ENCODE measurements at regions not wholly inside any gene's neighbourhood (a gene's known extent, or its start where the extent isn't known, plus 50 kb on each side); places are given as distances from the start of the nearest gene placed in this dataset.

GRCh38 chrX:97672608-97673007 is 788.9 kb downstream of the RPA4 start:
- TF ChIP-seq USF1 (IDR thresholded peaks at IDR 0.05) (no peak), TCF12 (IDR thresholded peaks at IDR 0.05; ENCODE audit: low read depth) (no peak), CEBPB (IDR thresholded peaks at IDR 0.05) (no peak), YY1 (IDR thresholded peaks at IDR 0.05; ENCODE audit: low read depth) (no peak), FOXM1 (IDR thresholded peaks at IDR 0.05; ENCODE audit: borderline replicate concordance, low read depth) (no peak), RAD21 (IDR thresholded peaks at IDR 0.05; ENCODE audit: low read depth) (no peak), TAF1 (IDR thresholded peaks at IDR 0.05; ENCODE audit: low read depth) (no peak), TEAD4 (IDR thresholded peaks at IDR 0.05) (no peak), REST (IDR thresholded peaks at IDR 0.05; ENCODE audit: low read depth) (no peak), EGR1 (IDR thresholded peaks at IDR 0.05) (no peak), EP300 (IDR thresholded peaks at IDR 0.05; ENCODE audit: borderline replicate concordance) (no peak), CREB1 (IDR thresholded peaks at IDR 0.05; ENCODE audit: low read depth) (no peak), NFIC (IDR thresholded peaks at IDR 0.05) (no peak), ZBTB7A (IDR thresholded peaks at IDR 0.05; ENCODE audit: low read depth) (no peak), MAX (IDR thresholded peaks at IDR 0.05) (no peak)

- TF ChIP-seq MAX (IDR thresholded peaks at IDR 0.05) (no peak), FOXM1 (IDR thresholded peaks at IDR 0.05; ENCODE audit: borderline replicate concordance, low read depth) (no peak), CEBPB (IDR thresholded peaks at IDR 0.05) (no peak), EGR1 (IDR thresholded peaks at IDR 0.05) (no peak)
These were observed 789.4 kb downstream of the RPA4 start for GRCh38 chrX:97673135-97673534.

- TF ChIP-seq YY1 (IDR thresholded peaks at IDR 0.05; ENCODE audit: low read depth) (no peak), ZBTB7A (IDR thresholded peaks at IDR 0.05; ENCODE audit: low read depth) (no peak), TAF1 (IDR thresholded peaks at IDR 0.05; ENCODE audit: low read depth) (no peak), CREB1 (IDR thresholded peaks at IDR 0.05; ENCODE audit: low read depth) (no peak), NFIC (IDR thresholded peaks at IDR 0.05) (no peak), FOXM1 (IDR thresholded peaks at IDR 0.05; ENCODE audit: borderline replicate concordance, low read depth) (no peak), TEAD4 (IDR thresholded peaks at IDR 0.05) (no peak), CEBPB (IDR thresholded peaks at IDR 0.05) (no peak), RAD21 (IDR thresholded peaks at IDR 0.05; ENCODE audit: low read depth) (no peak), EGR1 (IDR thresholded peaks at IDR 0.05) (no peak), MAX (IDR thresholded peaks at IDR 0.05) (no peak), USF1 (IDR thresholded peaks at IDR 0.05) (no peak), REST (IDR thresholded peaks at IDR 0.05; ENCODE audit: low read depth) (no peak)
These were observed 799.5 kb downstream of the RPA4 start for GRCh38 chrX:97682991-97683840.

GRCh38 chrX:97685753-97686152 is 802.0 kb downstream of the RPA4 start:
- TF ChIP-seq RAD21 (IDR thresholded peaks at IDR 0.05; ENCODE audit: low read depth) (peak; percentile 39; the same call in 1 of the 2 replicates), NFIC (IDR thresholded peaks at IDR 0.05) (no peak)

GRCh38 chrX:97691901-97692455 is 808.3 kb downstream of the RPA4 start:
- TF ChIP-seq FOXM1 (IDR thresholded peaks at IDR 0.05; ENCODE audit: borderline replicate concordance, low read depth) (no peak), EP300 (IDR thresholded peaks at IDR 0.05; ENCODE audit: borderline replicate concordance) (no peak), TEAD4 (IDR thresholded peaks at IDR 0.05) (no peak), EGR1 (IDR thresholded peaks at IDR 0.05) (no peak), YY1 (IDR thresholded peaks at IDR 0.05; ENCODE audit: low read depth) (no peak), USF1 (IDR thresholded peaks at IDR 0.05) (no peak), CEBPB (IDR thresholded peaks at IDR 0.05) (no peak), NFIC (IDR thresholded peaks at IDR 0.05) (no peak), CREB1 (IDR thresholded peaks at IDR 0.05; ENCODE audit: low read depth) (no peak), TAF1 (IDR thresholded peaks at IDR 0.05; ENCODE audit: low read depth) (no peak), REST (IDR thresholded peaks at IDR 0.05; ENCODE audit: low read depth) (no peak), MAX (IDR thresholded peaks at IDR 0.05) (no peak), TCF12 (IDR thresholded peaks at IDR 0.05; ENCODE audit: low read depth) (no peak), ZBTB7A (IDR thresholded peaks at IDR 0.05; ENCODE audit: low read depth) (no peak), RAD21 (IDR thresholded peaks at IDR 0.05; ENCODE audit: low read depth) (no peak)

Measured in Ishikawa (cell line).